ENCODE measurements at regions not wholly inside any gene's neighbourhood (a gene's known extent, or its start where the extent isn't known, plus 50 kb on each side); places are given as distances from the start of the nearest gene placed in this dataset.

DNA sequence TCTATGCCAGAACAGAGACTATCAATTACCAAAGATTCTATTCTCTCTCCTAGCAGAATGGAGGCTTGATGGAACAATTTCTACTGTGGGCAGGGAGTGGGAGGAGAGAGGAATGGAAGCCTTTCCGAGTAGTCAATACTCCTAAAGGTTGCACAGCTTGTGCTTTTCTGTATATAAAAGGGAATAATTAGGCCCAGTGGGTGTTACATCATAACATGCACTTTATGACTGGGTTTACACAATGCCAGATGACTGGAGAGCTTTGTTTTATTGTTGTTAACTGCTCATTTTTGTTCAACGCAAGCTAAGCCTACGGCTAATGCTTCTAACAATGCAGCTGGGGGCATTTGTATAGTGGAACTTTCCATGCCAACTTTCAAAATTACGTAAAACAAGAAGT lies 2237.9 kb upstream of the RAG2 start:
- TF ChIP-seq FOXK2 (IDR thresholded peaks at IDR 0.05) (no peak), ZNF384 (IDR thresholded peaks at IDR 0.05) (no peak), BHLHE40 (IDR thresholded peaks at IDR 0.05; ENCODE audit: borderline replicate concordance) (no peak), FOXM1 (IDR thresholded peaks at IDR 0.05; ENCODE audit: borderline replicate concordance) (no peak), HDGF (IDR thresholded peaks at IDR 0.05; ENCODE audit: borderline replicate concordance) (no peak), ELF4 (IDR thresholded peaks at IDR 0.05) (no peak), LEF1 (IDR thresholded peaks at IDR 0.05; ENCODE audit: borderline replicate concordance) (no peak), ARNT (IDR thresholded peaks at IDR 0.05) (no peak)
